ENCODE measurements at regions not wholly inside any gene's neighbourhood (a gene's known extent, or its start where the extent isn't known, plus 50 kb on each side); places are given as distances from the start of the nearest gene placed in this dataset.

DNA sequence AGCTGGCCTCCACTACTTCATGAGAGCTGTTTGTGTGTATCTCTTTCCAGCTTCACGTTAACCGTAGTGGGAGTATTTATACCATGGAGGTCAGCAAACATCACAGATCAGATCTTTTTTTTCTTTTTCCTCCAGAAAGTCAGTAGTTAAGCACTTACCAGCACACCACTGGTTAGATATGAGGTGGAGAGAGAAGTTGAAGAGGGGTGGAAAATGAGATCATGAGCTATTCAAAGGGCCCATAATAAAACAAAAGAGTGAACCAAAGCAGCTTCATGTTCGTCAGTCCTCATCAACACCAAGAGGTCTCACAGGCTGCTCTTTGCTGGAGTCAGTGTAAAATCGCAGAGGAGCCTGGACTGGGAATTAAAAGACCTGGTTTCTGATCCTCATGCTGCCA lies 125.1 kb upstream of the SGK1 start:
- TF ChIP-seq CTCF (IDR thresholded peaks at IDR 0.05), result no peak
- no peak for TF ChIP-seq POLR2A (IDR thresholded peaks at IDR 0.05)
